Liver (tissue), 8 donors: ENCODE measurements at regions not wholly inside any gene's neighbourhood (a gene's known extent, or its start where the extent isn't known, plus 50 kb on each side); places are given as distances from the start of the nearest gene placed in this dataset.

Source experiments
- DNase-seq: peaks from one replicate; pipeline ENCODE4 v3.0.0-alpha.2; 2017; ENCODE audit warnings: low spot score
- H3K27ac ChIP-seq, 2 donors: one replicate each; pipeline ENCODE4 v1.7.0; 2013; ENCODE audit warnings: inconsistent platforms in 2 of 2, low read length in 2 of 2, control low read depth in 1 of 2, low read depth in 1 of 2, mild to moderate bottlenecking in 1 of 2
- H3K27me3 ChIP-seq, 4 donors: one replicate each; pipeline versions ENCODE4 v1.6.1 to v1.7.0; 2013; ENCODE audit warnings: low read length in 3 of 4, inconsistent platforms in 1 of 4, mild to moderate bottlenecking in 1 of 4, moderate library complexity in 1 of 4; ENCODE audit not compliant: control insufficient read depth in 4 of 4, insufficient read depth in 4 of 4
- H3K36me3 ChIP-seq, 4 donors: one replicate each; pipeline versions ENCODE4 v1.6.1 to v1.7.0; 2013; ENCODE audit warnings: low read length in 3 of 4, mild to moderate bottlenecking in 3 of 4, low read depth in 1 of 4, moderate library complexity in 1 of 4; ENCODE audit not compliant: control insufficient read depth in 4 of 4, insufficient read depth in 3 of 4
- H3K4me1 ChIP-seq, 4 donors: one replicate each; pipeline versions ENCODE4 v1.6.1 to v1.7.0; 2013; ENCODE audit warnings: low read length in 3 of 4, mild to moderate bottlenecking in 3 of 4, moderate library complexity in 1 of 4; ENCODE audit not compliant: control insufficient read depth in 4 of 4, insufficient read depth in 4 of 4
- H3K4me3 ChIP-seq, 3 donors: one replicate each; pipeline versions ENCODE4 v1.6.1 to v1.7.0; 2013; ENCODE audit warnings: low read length in 3 of 3, control low read depth in 1 of 3, low read depth in 1 of 3, mild to moderate bottlenecking in 1 of 3
- H3K9ac ChIP-seq, 2 donors: one replicate each; pipeline ENCODE4 v1.7.0; 2013; ENCODE audit warnings: low read length in 2 of 2, mild to moderate bottlenecking in 2 of 2, moderate library complexity in 2 of 2, control low read depth in 1 of 2, low read depth in 1 of 2
- H3K9me3 ChIP-seq, 4 donors: one replicate each; pipeline versions ENCODE4 v1.6.1 to v1.7.0; 2013; ENCODE audit warnings: low read length in 3 of 4; ENCODE audit not compliant: control insufficient read depth in 4 of 4
- EGR1 ChIP-seq, 2 donors: IDR thresholded peaks; 2 replicates each; pipeline ENCODE4 v1.6.1; 2016 to 2018; ENCODE audit warnings: antibody characterized with exemption in 2 of 2, low read depth in 2 of 2
- FOXA1 ChIP-seq: IDR thresholded peaks from 2 replicates; pipeline ENCODE4 v1.6.1; 2016; ENCODE audit warnings: antibody characterized with exemption
- FOXA2 ChIP-seq: IDR thresholded peaks from 2 replicates; pipeline ENCODE4 v1.6.1; 2016; ENCODE audit warnings: antibody characterized with exemption
- GABPA ChIP-seq, 2 donors: IDR thresholded peaks in 1 of 2; conservative IDR thresholded peaks in 1 of 2; 2 replicates each; pipeline ENCODE4 v1.6.1; 2016; ENCODE audit warnings: antibody characterized with exemption in 2 of 2, mild to moderate bottlenecking in 1 of 2, moderate library complexity in 1 of 2
- HNF4A ChIP-seq, 2 donors: conservative IDR thresholded peaks; 2 replicates each; pipeline ENCODE4 v1.6.1; 2016; ENCODE audit warnings: antibody characterized with exemption in 2 of 2, mild to moderate bottlenecking in 2 of 2
- HNF4G ChIP-seq: IDR thresholded peaks from 2 replicates; pipeline ENCODE4 v1.6.1; 2016; ENCODE audit warnings: antibody characterized with exemption
- JUND ChIP-seq, 2 donors: IDR thresholded peaks; 2 replicates each; pipeline ENCODE4 v1.6.1; 2016; ENCODE audit warnings: antibody characterized with exemption in 2 of 2
- NR2F2 ChIP-seq: IDR thresholded peaks from 2 replicates; pipeline ENCODE4 v1.6.1; 2016; ENCODE audit warnings: antibody characterized with exemption
- RAD21 ChIP-seq, 2 donors: IDR thresholded peaks; 2 replicates each; pipeline ENCODE4 v1.6.1; 2016; ENCODE audit warnings: antibody characterized with exemption in 2 of 2, mild to moderate bottlenecking in 2 of 2
- RXRA ChIP-seq, 2 donors: IDR thresholded peaks; 2 replicates each; pipeline ENCODE4 v1.6.1; 2017 to 2018; ENCODE audit warnings: antibody characterized with exemption in 2 of 2, mild to moderate bottlenecking in 1 of 2
- SP1 ChIP-seq: IDR thresholded peaks from 2 replicates; pipeline ENCODE4 v1.6.1; 2018; ENCODE audit warnings: antibody characterized with exemption, mild to moderate bottlenecking
- TAF1 ChIP-seq: conservative IDR thresholded peaks from 2 replicates; pipeline ENCODE4 v1.6.1; 2016; ENCODE audit warnings: antibody characterized with exemption, mild to moderate bottlenecking
- YY1 ChIP-seq: IDR thresholded peaks from 2 replicates; pipeline ENCODE4 v1.6.1; 2016; ENCODE audit warnings: antibody characterized with exemption, mild to moderate bottlenecking
- WGBS: extraction: QIAGEN DNeasy Blood & Tissue Kit; methylation state at CpG from one replicate; pipeline ENCODE4 v1.1.7; 2013; 5-methylcytosine and 5-hydroxymethylcytosine counted together
- TF ChIP-seq, protein P1 (sequence below): fragments of 150-350 bp; IDR thresholded peaks from 2 replicates; pipeline ENCODE4 v1.5.1; 2017; ENCODE audit warnings: improper control_type of control experiment, low read depth, low read length; ENCODE audit not compliant: missing input control
- TF ChIP-seq, protein P2 (sequence below): IDR thresholded peaks from 2 replicates; pipeline ENCODE4 v1.6.1; 2016; ENCODE audit warnings: antibody characterized with exemption, mild to moderate bottlenecking
- TF ChIP-seq, protein P3 (sequence below): IDR thresholded peaks from 2 replicates; pipeline ENCODE4 v1.6.1; 2016; ENCODE audit warnings: antibody characterized with exemption
- TF ChIP-seq, protein P4 (sequence below): IDR thresholded peaks from 2 replicates; pipeline ENCODE4 v1.6.1; 2016; ENCODE audit warnings: antibody characterized with exemption
- TF ChIP-seq, protein P5 (sequence below): IDR thresholded peaks from 2 replicates; pipeline ENCODE4 v1.6.1; 2016; ENCODE audit warnings: antibody characterized with exemption
- donor health status: healthy.
- donor health status: healthy.
- donor health status: healthy.
- donor health status: healthy.
- donor health status: healthy.

- H3K9ac ChIP-seq: peak overlapping the region; percentile 82 to 83
- WGBS: 6% methylated on average over 19 of the region's 19 CpGs
- H3K4me1 ChIP-seq: peaks cover 0 to 13% (median 10%) of the 10 kb centered on the region in 4 donors
- no peaks in the 10 kb centered on the region for H3K27me3 ChIP-seq
- H3K27ac ChIP-seq: peak overlapping the region; percentile 90 to 92
- H3K9me3 ChIP-seq: no peaks in the 10 kb centered on the region
- no peak for DNase-seq
- no peaks in the 10 kb centered on the region for H3K36me3 ChIP-seq
- TF ChIP-seq, protein P1, sequence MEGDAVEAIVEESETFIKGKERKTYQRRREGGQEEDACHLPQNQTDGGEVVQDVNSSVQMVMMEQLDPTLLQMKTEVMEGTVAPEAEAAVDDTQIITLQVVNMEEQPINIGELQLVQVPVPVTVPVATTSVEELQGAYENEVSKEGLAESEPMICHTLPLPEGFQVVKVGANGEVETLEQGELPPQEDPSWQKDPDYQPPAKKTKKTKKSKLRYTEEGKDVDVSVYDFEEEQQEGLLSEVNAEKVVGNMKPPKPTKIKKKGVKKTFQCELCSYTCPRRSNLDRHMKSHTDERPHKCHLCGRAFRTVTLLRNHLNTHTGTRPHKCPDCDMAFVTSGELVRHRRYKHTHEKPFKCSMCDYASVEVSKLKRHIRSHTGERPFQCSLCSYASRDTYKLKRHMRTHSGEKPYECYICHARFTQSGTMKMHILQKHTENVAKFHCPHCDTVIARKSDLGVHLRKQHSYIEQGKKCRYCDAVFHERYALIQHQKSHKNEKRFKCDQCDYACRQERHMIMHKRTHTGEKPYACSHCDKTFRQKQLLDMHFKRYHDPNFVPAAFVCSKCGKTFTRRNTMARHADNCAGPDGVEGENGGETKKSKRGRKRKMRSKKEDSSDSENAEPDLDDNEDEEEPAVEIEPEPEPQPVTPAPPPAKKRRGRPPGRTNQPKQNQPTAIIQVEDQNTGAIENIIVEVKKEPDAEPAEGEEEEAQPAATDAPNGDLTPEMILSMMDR: no peak
- TF ChIP-seq EGR1 (IDR thresholded peaks at IDR 0.05; ENCODE audit: low read depth in 2 of 2) (no peak), RAD21 (IDR thresholded peaks at IDR 0.05) (peak in 1 of 2 donors; percentile 14), TAF1 (no peak), SP1 (no peak), YY1 (peak; percentile 29), RXRA (IDR thresholded peaks at IDR 0.05) (peak in 1 of 2 donors; percentile 19), NR2F2 (no peak), GABPA (IDR thresholded peaks at IDR 0.05 in 1 of 2, conservative IDR thresholded peaks at IDR 0.05 in 1 of 2) (no peak), FOXA2 (no peak), FOXA1 (no peak), JUND (IDR thresholded peaks at IDR 0.05) (no peak), HNF4G (no peak), HNF4A (conservative IDR thresholded peaks at IDR 0.05) (no peak)
- TF ChIP-seq, protein P2, sequence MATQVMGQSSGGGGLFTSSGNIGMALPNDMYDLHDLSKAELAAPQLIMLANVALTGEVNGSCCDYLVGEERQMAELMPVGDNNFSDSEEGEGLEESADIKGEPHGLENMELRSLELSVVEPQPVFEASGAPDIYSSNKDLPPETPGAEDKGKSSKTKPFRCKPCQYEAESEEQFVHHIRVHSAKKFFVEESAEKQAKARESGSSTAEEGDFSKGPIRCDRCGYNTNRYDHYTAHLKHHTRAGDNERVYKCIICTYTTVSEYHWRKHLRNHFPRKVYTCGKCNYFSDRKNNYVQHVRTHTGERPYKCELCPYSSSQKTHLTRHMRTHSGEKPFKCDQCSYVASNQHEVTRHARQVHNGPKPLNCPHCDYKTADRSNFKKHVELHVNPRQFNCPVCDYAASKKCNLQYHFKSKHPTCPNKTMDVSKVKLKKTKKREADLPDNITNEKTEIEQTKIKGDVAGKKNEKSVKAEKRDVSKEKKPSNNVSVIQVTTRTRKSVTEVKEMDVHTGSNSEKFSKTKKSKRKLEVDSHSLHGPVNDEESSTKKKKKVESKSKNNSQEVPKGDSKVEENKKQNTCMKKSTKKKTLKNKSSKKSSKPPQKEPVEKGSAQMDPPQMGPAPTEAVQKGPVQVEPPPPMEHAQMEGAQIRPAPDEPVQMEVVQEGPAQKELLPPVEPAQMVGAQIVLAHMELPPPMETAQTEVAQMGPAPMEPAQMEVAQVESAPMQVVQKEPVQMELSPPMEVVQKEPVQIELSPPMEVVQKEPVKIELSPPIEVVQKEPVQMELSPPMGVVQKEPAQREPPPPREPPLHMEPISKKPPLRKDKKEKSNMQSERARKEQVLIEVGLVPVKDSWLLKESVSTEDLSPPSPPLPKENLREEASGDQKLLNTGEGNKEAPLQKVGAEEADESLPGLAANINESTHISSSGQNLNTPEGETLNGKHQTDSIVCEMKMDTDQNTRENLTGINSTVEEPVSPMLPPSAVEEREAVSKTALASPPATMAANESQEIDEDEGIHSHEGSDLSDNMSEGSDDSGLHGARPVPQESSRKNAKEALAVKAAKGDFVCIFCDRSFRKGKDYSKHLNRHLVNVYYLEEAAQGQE: no peak
- TF ChIP-seq, protein P3, sequence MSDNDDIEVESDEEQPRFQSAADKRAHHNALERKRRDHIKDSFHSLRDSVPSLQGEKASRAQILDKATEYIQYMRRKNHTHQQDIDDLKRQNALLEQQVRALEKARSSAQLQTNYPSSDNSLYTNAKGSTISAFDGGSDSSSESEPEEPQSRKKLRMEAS: no peak
- TF ChIP-seq, protein P4, sequence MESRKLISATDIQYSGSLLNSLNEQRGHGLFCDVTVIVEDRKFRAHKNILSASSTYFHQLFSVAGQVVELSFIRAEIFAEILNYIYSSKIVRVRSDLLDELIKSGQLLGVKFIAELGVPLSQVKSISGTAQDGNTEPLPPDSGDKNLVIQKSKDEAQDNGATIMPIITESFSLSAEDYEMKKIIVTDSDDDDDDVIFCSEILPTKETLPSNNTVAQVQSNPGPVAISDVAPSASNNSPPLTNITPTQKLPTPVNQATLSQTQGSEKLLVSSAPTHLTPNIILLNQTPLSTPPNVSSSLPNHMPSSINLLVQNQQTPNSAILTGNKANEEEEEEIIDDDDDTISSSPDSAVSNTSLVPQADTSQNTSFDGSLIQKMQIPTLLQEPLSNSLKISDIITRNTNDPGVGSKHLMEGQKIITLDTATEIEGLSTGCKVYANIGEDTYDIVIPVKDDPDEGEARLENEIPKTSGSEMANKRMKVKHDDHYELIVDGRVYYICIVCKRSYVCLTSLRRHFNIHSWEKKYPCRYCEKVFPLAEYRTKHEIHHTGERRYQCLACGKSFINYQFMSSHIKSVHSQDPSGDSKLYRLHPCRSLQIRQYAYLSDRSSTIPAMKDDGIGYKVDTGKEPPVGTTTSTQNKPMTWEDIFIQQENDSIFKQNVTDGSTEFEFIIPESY: no peak
- TF ChIP-seq, protein P5, sequence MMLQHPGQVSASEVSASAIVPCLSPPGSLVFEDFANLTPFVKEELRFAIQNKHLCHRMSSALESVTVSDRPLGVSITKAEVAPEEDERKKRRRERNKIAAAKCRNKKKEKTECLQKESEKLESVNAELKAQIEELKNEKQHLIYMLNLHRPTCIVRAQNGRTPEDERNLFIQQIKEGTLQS: no peak
- peak overlapping the region; percentile 92 to 96 (median 94) for H3K4me3 ChIP-seq
Measured at GRCh38 chr1:90850181-90850897, 133.2 kb upstream of the BARHL2 start.
